ENCODE measurements at regions not wholly inside any gene's neighbourhood (a gene's known extent, or its start where the extent isn't known, plus 50 kb on each side); places are given as distances from the start of the nearest gene placed in this dataset.

DNA sequence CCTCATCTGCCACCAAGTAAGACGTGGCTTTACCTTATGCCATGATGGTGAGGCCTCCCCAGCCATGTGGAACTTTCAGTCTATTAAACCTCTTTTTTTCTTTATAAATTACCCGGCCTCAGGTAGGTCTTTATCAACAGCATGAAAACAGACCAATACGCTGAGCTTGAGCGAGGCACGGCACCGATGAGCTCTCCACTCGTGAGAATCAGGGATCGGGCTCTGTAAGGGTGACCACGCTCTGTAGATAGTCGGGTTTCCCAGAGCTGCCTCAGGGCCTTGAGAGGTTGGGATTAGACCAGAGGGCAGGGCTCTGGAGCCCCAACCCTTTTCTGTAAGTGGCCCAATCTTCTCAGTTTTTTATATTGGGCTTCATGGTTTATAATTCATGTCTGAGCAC, 360.3 kb upstream of the MYT1L start:
- TF ChIP-seq, protein P1, sequence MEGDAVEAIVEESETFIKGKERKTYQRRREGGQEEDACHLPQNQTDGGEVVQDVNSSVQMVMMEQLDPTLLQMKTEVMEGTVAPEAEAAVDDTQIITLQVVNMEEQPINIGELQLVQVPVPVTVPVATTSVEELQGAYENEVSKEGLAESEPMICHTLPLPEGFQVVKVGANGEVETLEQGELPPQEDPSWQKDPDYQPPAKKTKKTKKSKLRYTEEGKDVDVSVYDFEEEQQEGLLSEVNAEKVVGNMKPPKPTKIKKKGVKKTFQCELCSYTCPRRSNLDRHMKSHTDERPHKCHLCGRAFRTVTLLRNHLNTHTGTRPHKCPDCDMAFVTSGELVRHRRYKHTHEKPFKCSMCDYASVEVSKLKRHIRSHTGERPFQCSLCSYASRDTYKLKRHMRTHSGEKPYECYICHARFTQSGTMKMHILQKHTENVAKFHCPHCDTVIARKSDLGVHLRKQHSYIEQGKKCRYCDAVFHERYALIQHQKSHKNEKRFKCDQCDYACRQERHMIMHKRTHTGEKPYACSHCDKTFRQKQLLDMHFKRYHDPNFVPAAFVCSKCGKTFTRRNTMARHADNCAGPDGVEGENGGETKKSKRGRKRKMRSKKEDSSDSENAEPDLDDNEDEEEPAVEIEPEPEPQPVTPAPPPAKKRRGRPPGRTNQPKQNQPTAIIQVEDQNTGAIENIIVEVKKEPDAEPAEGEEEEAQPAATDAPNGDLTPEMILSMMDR (IDR thresholded peaks at IDR 0.05; ENCODE audit: low read depth, low read length) = no peak
- no peak for TF ChIP-seq EZH2phosphoT487 (IDR thresholded peaks at IDR 0.05; ENCODE audit: low read depth)
